ENCODE measurements at regions not wholly inside any gene's neighbourhood (a gene's known extent, or its start where the extent isn't known, plus 50 kb on each side); places are given as distances from the start of the nearest gene placed in this dataset.

- H3K27ac ChIP-seq = no peak overlapping the region
- TF ChIP-seq ZFX (IDR thresholded peaks at IDR 0.05) (no peak), CTCF (conservative IDR thresholded peaks at IDR 0.05) (no peak)
These were observed 194.7 kb upstream of the FBXO33 start for GRCh38 chr14:39626589-39627576.

GRCh38 chr14:39621678-39622077 lies 189.4 kb upstream of the FBXO33 start:
- H3K27ac ChIP-seq = no peak overlapping the region
- TF ChIP-seq ZFX (IDR thresholded peaks at IDR 0.05) = no peak
- TF ChIP-seq CTCF (conservative IDR thresholded peaks at IDR 0.05) = no peak

GRCh38 chr14:39621223-39621622 lies 189.0 kb upstream of the FBXO33 start:
- no peak overlapping the region for H3K27ac ChIP-seq
- TF ChIP-seq CTCF (conservative IDR thresholded peaks at IDR 0.05) (no peak), ZFX (IDR thresholded peaks at IDR 0.05) (no peak)

- TF ChIP-seq ZFX (IDR thresholded peaks at IDR 0.05) (no peak), CTCF (conservative IDR thresholded peaks at IDR 0.05) (no peak)
- H3K27ac ChIP-seq = no peak overlapping the region
These were observed 185.3 kb upstream of the FBXO33 start for GRCh38 chr14:39617537-39617936.

GRCh38 chr14:39615352-39615751 lies 183.1 kb upstream of the FBXO33 start:
- TF ChIP-seq CTCF (conservative IDR thresholded peaks at IDR 0.05) (no peak), ZFX (IDR thresholded peaks at IDR 0.05) (no peak)
- no peak overlapping the region for H3K27ac ChIP-seq

- TF ChIP-seq ZFX (IDR thresholded peaks at IDR 0.05) (no peak), CTCF (conservative IDR thresholded peaks at IDR 0.05) (no peak)
- H3K27ac ChIP-seq = no peak overlapping the region
These were observed 182.2 kb upstream of the FBXO33 start for GRCh38 chr14:39614297-39614923.

GRCh38 chr14:39609119-39609518 lies 176.9 kb upstream of the FBXO33 start:
- no peak for TF ChIP-seq ZFX (IDR thresholded peaks at IDR 0.05)
- TF ChIP-seq CTCF (conservative IDR thresholded peaks at IDR 0.05) = no peak
- H3K27ac ChIP-seq = no peak overlapping the region

Data from C4-2B (cell line).